SK-N-SH (cell line): ENCODE measurements at regions not wholly inside any gene's neighbourhood (a gene's known extent, or its start where the extent isn't known, plus 50 kb on each side); places are given as distances from the start of the nearest gene placed in this dataset.

ENCODE experiments used
- CHD2 ChIP-seq: fragments of 150-350 bp; IDR thresholded peaks from 2 replicates; pipeline ENCODE4 v1.6.1; 2018; ENCODE audit warnings: low read length; ENCODE audit not compliant: partially characterized antibody
- CTCF ChIP-seq: fragments of 200-600 bp; sonication (generic); IDR thresholded peaks from 2 replicates; pipeline ENCODE4 v1.6.1; 2017; ENCODE audit warnings: antibody characterized with exemption, mild to moderate bottlenecking, moderate library complexity
- EZH2phosphoT487 ChIP-seq: fragments of 200-600 bp; sonication (generic); IDR thresholded peaks from 2 replicates; pipeline ENCODE4 v1.6.1; 2017; ENCODE audit warnings: low read depth, mixed run types, mild to moderate bottlenecking, antibody characterized with exemption, moderate library complexity, borderline replicate concordance
- FOXJ3 ChIP-seq: sonication (generic); formaldehyde crosslinking; IDR thresholded peaks from 2 replicates; pipeline ENCODE4 v1.5.1; 2020; ENCODE audit warnings: mild to moderate bottlenecking, missing genetic modification reagents
- FOXM1 ChIP-seq: IDR thresholded peaks from 2 replicates; pipeline ENCODE4 v1.4.0; 2012; ENCODE audit warnings: low read depth, mild to moderate bottlenecking
- JUND ChIP-seq: IDR thresholded peaks from 2 replicates; pipeline ENCODE4 v1.4.0; 2012
- MAX ChIP-seq: IDR thresholded peaks from 2 replicates; pipeline ENCODE4 v1.4.0; 2012; ENCODE audit warnings: low read depth
- NFIC ChIP-seq: IDR thresholded peaks from 2 replicates; pipeline ENCODE4 v1.4.0; 2012; ENCODE audit warnings: borderline replicate concordance
- POLR2AphosphoS5 ChIP-seq: IDR thresholded peaks from 2 replicates; pipeline ENCODE4 v1.6.1; 2012; ENCODE audit warnings: low read depth, low read length
- RAD21 ChIP-seq: IDR thresholded peaks from 2 replicates; pipeline ENCODE4 v1.6.1; 2012; ENCODE audit warnings: mild to moderate bottlenecking, low read length
- SIN3A ChIP-seq: IDR thresholded peaks from 2 replicates; pipeline ENCODE4 v1.6.1; 2012; ENCODE audit warnings: low read depth, mild to moderate bottlenecking, low read length, moderate library complexity, borderline replicate concordance
- TAF1 ChIP-seq: IDR thresholded peaks from 2 replicates; pipeline ENCODE4 v1.6.1; 2012; ENCODE audit warnings: low read depth, mild to moderate bottlenecking, low read length, moderate library complexity, borderline replicate concordance
- TCF12 ChIP-seq: IDR thresholded peaks from 2 replicates; pipeline ENCODE4 v1.4.0; 2012
- TEAD4 ChIP-seq: IDR thresholded peaks from 2 replicates; pipeline ENCODE4 v1.4.0; 2012; ENCODE audit warnings: mild to moderate bottlenecking, borderline replicate concordance; ENCODE audit not compliant: insufficient read depth

GRCh38 chr1:38622197-38622596 is 237.4 kb downstream of the RRAGC start:
- TF ChIP-seq CTCF (no peak), CHD2 (no peak), TAF1 (no peak), FOXJ3 (CRISPR knock-in tag) (no peak), FOXM1 (no peak), JUND (no peak), TCF12 (no peak), NFIC (no peak), EZH2phosphoT487 (no peak), MAX (no peak), SIN3A (no peak), RAD21 (no peak), POLR2AphosphoS5 (no peak), TEAD4 (no peak)
